ENCODE measurements at regions not wholly inside any gene's neighbourhood (a gene's known extent, or its start where the extent isn't known, plus 50 kb on each side); places are given as distances from the start of the nearest gene placed in this dataset.

- no peak for TF ChIP-seq CTCF (IDR thresholded peaks at IDR 0.05; ENCODE audit: insufficient read depth, low read length, poor library complexity, severe bottlenecking)
- no peak for TF ChIP-seq EZH2phosphoT487 (conservative IDR thresholded peaks at IDR 0.05; ENCODE audit: low read length)
Observed at GRCh38 chr4:23005691-23006090, 313.0 kb downstream of the GBA3 start.

All from SU-DHL-6 (cell line).